ENCODE measurements at regions not wholly inside any gene's neighbourhood (a gene's known extent, or its start where the extent isn't known, plus 50 kb on each side); places are given as distances from the start of the nearest gene placed in this dataset.

DNA sequence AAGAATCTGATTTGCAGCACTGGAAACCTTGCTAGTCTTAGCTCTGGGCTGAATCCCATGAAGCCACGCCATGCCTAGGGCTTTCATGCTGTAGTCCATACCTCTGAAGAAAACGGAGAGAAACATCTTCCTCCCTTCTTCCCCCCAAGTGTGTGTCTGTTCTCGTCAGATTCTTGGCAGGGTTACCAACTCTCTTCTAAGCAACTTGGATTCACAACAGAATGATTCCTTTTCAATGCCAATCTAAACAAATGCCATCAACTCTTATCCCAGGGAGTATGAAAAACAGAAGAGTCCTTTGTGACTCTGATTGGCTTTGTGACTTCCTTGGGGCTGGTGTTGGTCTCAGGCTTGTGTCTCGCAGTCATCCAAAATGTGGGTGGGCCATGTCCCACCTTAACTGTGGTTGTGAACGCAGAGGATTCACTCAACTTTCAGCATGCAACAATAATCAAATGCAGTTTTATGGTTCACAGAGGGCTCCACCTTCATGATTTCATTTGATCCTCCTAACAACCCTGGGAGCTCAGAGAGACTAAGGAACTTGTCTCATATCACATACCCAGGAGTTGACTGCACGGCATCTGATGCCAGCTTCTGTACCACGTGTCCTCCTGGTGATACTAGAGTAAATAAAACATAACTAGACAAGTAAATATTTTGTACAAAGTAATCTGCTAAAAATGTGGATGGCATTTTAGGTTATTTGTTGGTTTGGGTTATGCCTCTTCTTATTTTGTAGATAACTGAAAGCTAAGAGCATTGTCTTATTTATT, 186.0 kb upstream of the TNP1 start:
- TF ChIP-seq, protein P1, sequence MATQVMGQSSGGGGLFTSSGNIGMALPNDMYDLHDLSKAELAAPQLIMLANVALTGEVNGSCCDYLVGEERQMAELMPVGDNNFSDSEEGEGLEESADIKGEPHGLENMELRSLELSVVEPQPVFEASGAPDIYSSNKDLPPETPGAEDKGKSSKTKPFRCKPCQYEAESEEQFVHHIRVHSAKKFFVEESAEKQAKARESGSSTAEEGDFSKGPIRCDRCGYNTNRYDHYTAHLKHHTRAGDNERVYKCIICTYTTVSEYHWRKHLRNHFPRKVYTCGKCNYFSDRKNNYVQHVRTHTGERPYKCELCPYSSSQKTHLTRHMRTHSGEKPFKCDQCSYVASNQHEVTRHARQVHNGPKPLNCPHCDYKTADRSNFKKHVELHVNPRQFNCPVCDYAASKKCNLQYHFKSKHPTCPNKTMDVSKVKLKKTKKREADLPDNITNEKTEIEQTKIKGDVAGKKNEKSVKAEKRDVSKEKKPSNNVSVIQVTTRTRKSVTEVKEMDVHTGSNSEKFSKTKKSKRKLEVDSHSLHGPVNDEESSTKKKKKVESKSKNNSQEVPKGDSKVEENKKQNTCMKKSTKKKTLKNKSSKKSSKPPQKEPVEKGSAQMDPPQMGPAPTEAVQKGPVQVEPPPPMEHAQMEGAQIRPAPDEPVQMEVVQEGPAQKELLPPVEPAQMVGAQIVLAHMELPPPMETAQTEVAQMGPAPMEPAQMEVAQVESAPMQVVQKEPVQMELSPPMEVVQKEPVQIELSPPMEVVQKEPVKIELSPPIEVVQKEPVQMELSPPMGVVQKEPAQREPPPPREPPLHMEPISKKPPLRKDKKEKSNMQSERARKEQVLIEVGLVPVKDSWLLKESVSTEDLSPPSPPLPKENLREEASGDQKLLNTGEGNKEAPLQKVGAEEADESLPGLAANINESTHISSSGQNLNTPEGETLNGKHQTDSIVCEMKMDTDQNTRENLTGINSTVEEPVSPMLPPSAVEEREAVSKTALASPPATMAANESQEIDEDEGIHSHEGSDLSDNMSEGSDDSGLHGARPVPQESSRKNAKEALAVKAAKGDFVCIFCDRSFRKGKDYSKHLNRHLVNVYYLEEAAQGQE (IDR thresholded peaks at IDR 0.05; ENCODE audit: low read depth, low read length) = no peak
- TF ChIP-seq HDGF (IDR thresholded peaks at IDR 0.05) (no peak), POLR2A (IDR thresholded peaks at IDR 0.05; ENCODE audit: low read depth, low read length) (no peak), HCFC1 (IDR thresholded peaks at IDR 0.05; ENCODE audit: low read length) (no peak), EZH2 (IDR thresholded peaks at IDR 0.05; ENCODE audit: borderline replicate concordance, control insufficient read depth, low read depth, low read length) (no peak)
- TF ChIP-seq, protein P2, sequence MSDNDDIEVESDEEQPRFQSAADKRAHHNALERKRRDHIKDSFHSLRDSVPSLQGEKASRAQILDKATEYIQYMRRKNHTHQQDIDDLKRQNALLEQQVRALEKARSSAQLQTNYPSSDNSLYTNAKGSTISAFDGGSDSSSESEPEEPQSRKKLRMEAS (IDR thresholded peaks at IDR 0.05; ENCODE audit: low read depth, low read length) = no peak
- TF ChIP-seq, protein P3, sequence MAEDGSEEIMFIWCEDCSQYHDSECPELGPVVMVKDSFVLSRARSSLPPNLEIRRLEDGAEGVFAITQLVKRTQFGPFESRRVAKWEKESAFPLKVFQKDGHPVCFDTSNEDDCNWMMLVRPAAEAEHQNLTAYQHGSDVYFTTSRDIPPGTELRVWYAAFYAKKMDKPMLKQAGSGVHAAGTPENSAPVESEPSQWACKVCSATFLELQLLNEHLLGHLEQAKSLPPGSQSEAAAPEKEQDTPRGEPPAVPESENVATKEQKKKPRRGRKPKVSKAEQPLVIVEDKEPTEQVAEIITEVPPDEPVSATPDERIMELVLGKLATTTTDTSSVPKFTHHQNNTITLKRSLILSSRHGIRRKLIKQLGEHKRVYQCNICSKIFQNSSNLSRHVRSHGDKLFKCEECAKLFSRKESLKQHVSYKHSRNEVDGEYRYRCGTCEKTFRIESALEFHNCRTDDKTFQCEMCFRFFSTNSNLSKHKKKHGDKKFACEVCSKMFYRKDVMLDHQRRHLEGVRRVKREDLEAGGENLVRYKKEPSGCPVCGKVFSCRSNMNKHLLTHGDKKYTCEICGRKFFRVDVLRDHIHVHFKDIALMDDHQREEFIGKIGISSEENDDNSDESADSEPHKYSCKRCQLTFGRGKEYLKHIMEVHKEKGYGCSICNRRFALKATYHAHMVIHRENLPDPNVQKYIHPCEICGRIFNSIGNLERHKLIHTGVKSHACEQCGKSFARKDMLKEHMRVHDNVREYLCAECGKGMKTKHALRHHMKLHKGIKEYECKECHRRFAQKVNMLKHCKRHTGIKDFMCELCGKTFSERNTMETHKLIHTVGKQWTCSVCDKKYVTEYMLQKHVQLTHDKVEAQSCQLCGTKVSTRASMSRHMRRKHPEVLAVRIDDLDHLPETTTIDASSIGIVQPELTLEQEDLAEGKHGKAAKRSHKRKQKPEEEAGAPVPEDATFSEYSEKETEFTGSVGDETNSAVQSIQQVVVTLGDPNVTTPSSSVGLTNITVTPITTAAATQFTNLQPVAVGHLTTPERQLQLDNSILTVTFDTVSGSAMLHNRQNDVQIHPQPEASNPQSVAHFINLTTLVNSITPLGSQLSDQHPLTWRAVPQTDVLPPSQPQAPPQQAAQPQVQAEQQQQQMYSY (CRISPR knock-in tag; IDR thresholded peaks at IDR 0.05) = no peak

All from GM12878 (cell line).